ENCODE measurements at regions not wholly inside any gene's neighbourhood (a gene's known extent, or its start where the extent isn't known, plus 50 kb on each side); places are given as distances from the start of the nearest gene placed in this dataset.

DNA sequence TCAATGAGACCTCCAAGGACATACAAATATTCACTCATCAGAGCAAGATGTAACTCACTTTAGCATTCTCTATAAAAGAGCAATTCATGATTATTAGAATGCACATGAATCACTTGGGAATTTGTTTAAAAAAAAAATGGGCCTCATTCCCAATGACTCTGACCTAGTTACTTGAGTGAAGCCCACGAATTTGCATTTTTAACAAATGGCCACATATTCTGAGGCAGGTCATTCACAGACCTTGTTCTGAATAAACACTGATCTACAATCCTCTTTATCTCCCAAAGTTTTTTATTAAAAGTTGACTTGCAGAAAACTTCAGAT, 255.1 kb upstream of the VEGFC start:
- no peak for DNase-seq (ENCODE audit: low read depth in 2 of 2)

DNA sequence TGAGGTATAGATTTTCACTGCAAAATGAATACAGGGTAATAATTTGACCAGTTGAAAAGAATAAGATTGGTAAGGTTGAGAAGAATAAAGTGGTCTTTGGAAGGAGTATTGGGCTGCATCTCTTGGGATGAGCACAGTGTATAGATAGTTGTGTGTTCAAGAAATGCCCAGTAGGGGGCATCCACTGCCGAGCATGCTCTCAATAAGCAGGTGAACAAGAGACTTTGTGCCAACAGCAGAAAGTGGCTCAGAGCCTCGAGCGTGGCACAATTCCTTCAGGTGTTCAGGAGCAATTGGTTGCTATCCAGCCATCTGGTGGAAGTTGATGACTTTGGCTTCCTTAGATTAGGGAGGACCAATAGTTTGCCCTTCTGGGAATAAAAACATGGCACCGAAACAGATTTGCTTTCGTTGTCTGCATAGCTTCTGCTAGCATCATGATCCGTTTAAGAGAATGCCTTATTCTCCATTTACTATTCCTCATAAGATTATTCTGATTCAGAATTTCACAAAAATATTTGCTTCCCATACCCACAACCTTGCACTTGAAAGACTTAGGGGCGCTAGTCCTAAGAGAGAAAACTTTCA, 258.1 kb upstream of the NEIL3 start:
- DNase-seq (ENCODE audit: low read depth in 2 of 2) = no peak

DNA sequence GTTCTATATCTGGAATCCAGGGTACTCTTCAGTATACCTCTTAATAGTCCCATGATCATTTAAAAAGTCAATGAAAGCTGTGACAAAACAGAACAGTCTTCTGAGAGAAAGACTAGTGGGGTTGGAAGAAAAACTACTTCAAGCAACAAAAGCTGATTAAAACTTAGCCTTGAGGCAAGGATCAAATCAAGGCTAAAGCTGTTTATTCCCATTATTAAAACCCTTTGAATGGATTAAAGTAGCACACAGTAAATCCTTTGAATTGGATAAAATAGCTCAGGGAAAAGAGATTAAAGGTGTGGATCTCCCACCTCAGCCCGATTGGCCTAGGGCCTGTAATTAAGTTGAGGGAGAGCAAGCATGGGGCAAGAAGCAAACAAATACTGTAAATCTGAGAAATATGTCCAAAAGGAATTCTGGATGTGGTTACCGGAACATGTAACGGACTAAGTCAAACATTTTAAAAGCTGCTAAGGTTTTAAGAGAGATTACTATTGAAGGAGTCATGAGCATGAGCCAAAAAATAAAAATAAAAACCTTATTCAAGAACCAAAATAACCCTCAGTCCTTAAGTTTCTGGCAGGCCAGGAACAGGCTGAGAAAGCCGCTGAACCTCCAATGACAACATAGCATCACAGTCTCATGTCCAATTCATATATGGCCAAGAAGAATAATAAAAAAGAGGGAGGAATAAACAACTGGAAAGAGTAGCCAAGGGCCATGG, 257.3 kb upstream of the NEIL3 start:
- no peak for DNase-seq (ENCODE audit: low read depth in 2 of 2)

DNA sequence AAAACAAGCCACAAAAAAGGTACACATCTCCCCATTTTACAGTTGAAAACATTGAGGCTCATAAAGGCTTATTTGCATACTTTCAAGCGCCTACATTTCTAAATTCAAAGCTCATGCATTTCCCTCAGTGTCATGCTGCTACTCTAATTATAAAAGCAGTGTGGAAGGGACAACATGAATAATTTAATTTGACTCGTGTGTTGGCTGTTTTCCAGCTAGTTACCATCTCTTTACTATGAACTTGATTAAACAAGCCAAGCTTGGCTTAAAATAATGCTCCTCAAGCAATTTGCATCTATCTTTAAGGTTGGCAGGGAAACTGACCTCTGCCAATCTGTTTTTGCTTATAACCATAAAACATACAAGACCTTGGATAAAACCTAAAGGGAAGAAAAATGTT, 252.5 kb upstream of the NEIL3 start:
- DNase-seq (ENCODE audit: low read depth in 2 of 2) = no peak

DNA sequence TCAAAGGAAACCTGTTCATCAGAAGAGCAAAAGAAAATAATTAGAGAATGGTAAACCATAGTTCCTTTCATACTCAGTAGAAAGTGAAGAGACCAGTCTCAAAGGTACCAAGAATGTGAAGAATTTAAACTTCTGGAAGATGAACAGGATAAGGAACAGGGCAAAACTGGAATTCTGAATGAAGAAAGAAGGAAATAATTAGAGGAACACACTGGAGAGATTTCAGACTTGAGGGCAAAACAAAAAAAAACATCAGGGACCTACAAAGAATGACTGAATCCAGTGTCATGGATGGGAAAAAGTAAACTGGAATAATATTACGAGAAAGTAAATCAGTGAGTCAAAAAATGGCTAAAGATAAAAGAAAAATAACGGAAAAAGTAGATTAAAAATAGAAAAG, 245.6 kb upstream of the NEIL3 start:
- DNase-seq (ENCODE audit: low read depth in 2 of 2) = no peak

DNA sequence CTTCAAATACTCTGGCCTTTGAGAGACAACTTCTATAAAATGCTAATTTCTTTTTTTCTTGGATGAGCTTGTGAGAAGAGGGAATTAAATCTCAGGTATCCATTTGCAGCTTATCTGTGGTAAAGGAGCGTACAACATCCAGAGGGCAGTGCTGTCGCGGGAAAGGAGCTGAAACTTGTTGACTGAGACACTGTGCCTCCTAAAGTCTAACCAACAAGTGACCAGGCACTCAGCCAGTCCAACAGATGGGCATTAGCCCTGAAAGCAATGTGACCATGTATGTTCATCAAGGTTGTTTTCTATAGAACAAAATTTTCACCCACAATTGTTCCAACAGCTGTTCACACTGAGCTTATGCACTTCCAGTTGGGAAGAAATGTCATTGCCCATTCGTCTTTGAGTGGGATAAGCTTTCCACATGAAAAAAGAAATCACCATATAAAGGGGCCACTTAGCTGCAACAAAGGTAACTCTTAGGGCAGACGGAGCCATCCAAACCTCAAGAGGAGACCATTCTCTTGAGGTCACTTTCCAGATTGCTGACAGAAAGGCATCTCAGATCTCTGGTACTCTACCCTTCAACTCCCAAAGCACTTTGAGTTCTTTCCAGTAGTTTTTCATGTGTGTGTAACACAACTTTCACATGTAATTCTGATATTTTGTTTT, 244.8 kb upstream of the NEIL3 start:
- no peak for DNase-seq (ENCODE audit: low read depth in 2 of 2)

DNA sequence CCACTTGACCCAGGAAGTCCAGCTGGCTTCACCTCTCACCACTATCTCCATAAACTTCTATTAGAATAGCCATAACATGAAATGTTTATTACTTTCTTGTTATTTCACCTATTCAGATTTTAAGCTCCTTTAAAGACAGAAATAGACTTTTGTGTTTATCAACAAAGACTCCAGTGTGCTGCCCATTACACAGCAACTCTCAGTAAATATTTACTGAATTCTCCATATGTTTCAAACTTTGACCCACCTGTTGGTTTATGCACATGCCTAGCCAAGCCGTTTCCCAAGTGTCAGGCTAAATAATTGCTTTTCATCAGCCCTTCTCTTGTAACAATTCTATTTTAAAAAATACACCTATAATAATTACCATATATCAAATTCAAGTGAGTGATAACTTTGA, 242.9 kb upstream of the NEIL3 start:
- no peak for DNase-seq (ENCODE audit: low read depth in 2 of 2)

DNA sequence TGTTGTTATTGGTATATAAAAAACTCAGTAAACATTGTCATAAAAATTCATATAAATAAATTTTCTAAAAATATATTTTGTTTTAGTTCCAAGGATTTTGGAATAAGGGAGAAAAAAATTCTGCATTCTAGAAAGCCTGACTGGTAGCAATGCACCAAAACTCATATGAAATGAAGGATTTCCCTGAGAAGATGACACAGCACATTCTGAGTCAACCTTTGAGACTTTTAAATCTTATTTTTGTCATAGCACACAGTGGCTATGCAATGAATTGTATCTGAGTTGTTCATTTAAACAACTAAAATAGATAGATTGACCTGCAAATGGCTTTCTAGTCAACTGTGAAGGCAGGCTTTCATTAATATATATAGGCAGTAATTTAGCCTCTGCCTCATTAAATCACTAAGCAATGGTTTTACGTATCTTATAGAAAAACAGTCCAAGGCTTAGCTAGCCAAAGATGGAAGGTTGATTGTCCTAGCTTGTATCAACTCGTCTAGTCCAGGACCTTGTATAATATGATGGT, 239.1 kb upstream of the NEIL3 start:
- DNase-seq (ENCODE audit: low read depth in 2 of 2) = no peak

DNA sequence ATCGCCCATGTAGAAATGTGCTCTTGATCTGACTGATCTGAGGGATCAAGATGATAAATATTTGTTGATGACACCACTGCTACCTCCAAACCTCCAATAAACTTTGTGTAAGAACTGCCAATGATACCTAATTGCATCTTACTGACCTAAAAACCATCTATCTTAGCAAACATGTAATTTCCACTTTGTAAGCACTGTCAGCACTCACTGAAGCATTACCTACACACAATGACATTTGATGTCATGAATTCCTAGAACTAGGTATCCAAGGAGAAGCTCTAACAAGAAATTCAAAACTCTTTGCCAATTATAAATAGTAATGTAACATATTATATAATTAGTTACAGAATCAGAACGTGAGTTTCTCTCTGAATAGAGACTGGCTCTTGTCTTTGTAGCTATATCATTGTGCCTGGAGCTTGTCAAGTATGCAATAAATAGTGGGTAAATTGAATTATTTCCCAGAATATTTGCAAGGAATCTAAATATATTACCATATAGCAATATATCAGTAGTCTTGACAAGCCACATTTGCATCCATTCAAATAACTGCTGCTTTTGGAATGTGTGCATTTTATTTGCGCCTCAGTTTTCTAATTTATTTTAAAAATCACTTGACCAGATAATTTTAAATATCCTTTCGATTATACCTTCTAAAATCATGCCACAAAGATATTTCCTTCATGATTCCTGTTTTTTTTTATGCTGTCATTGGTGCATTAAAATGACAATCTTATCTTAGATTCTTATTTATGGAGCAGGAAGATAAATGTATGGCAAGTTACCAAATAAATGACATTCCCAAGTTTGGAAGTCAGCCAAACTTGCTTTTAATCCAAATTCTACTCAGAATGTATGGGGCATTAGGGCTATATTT, 232.3 kb upstream of the NEIL3 start:
- DNase-seq (ENCODE audit: low read depth in 2 of 2) = no peak

DNA sequence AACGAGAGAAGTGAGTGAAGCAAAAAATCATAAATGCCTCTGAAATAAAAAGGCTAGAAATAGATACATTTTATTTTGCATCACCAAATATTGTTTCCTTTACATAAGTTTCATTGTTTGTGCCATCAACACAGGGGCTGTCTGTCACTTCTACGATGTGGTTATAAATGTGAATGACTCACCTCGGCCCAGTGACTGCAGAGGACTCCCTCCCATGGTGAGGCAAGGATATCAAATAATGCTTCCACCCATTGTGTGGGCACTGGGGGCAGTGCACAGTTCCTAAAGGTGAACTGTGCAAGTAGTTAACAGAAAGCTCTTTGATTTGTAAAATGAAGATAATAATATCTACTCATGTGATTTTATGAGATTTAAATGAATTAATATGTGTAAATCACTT, 230.3 kb upstream of the NEIL3 start:
- DNase-seq (ENCODE audit: low read depth in 2 of 2) = no peak

DNA sequence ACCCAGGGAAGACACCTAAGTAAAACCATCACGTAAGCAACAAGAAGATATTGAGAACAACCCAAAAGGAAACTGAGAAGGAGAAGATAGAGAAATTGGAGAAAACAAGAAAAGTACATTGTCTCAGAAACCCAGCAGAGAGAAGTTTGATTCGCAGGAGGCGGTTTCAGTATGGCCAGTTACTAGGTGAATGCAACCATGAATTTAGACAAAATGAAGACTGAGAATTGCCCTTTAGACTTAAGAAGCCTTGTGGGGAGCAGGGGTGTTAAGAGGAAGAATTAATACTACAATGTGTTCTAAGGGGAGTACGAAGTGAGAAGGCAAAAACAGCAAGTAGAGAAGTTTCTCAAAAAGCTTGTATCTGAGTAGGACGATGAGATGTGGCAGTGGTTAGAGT, 229.3 kb upstream of the NEIL3 start:
- DNase-seq (ENCODE audit: low read depth in 2 of 2) = no peak

DNA sequence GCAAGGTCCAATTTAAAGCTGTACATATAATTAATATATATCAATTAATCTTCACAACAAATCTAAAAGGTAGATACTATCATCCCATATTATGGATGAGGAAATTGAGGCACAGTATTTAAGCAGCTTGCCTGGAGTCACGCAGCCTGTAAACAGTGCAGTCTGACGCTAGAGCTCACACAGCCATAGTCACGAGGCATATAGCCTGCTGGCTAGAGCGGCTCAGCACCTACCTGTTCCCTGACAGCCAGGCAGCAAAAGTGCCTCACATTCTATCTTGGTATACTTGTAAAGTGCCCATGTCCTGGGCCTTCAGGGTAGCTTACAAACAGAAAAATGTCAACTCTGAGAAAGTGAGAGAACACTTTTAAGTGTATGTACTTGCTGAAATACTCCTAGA, 222.6 kb upstream of the NEIL3 start:
- no peak for DNase-seq (ENCODE audit: low read depth in 2 of 2)

DNA sequence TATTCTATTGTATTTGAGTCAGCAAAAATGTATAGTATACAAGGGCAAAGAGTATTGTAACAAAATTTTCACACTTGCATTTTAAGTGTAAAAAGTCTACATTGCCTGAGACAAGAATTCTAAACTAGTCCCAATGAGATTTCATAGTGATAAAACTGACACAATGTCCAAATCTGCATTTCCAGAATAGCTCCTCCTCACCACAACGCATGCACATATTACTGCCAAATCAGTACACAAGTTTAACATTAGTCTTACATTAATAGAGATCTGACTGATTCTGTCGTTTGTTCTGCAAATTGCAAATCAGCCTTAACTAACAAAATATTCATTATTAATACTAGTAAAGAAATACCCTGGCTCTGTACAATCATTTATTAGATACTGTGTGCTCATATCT, 222.2 kb upstream of the NEIL3 start:
- no peak for DNase-seq (ENCODE audit: low read depth in 2 of 2)

DNA sequence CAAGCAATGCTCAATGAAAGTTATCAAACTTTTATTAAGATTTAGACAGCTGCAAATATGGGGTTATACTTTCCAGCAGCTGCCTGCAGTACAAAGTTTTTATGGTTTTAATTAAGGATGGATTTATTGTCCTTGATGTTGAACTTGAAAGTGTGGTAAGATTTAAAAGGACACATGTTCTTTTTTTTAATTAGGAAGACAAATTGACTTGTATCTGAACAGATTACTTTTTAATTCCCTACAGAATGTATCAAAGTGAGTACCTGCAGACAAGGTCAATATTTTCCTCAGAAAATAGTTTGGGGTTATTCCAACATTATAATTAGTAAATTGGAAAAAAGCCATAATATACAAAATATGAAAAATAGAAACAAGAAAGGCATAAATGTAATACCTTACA, 218.2 kb upstream of the NEIL3 start:
- DNase-seq (ENCODE audit: low read depth in 2 of 2) = no peak

DNA sequence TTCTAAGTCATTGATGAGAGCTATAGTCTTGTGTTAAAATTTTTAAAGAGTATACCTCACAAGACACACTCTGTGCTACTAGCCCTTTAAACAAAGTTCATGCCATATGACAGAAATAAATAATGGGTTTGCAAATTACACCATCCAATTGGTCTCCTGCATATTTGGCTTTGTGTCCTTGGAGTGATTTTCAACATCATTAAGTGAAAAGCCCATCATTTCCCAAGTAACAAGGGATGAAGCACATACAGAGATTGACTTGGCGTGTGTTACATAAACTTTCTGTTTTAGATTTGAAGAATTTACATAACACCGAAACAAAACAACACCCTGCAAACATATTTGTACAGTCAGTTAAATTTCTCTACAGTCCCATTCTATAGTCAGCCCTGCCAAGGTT, 216.9 kb upstream of the NEIL3 start:
- DNase-seq (ENCODE audit: low read depth in 2 of 2) = no peak

DNA sequence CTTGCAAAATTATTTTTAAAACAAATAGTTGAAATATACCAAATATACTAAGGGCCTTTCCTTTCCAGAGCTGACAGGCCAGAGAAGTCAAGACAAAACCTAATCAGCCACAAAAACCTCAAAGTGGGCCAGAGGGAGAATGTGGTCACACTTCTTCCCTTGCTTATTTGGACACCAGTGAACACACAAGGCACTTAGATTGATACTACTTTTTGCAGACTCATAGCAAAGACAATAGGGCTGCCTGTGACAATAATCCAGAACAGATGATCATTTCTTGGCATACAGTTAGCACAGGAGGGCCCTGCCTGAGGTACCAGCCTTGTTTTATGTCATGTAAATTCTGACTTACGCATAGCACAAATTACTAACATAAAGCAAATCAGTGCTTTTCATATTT, 215.7 kb upstream of the NEIL3 start:
- DNase-seq (ENCODE audit: low read depth in 2 of 2) = no peak

DNA sequence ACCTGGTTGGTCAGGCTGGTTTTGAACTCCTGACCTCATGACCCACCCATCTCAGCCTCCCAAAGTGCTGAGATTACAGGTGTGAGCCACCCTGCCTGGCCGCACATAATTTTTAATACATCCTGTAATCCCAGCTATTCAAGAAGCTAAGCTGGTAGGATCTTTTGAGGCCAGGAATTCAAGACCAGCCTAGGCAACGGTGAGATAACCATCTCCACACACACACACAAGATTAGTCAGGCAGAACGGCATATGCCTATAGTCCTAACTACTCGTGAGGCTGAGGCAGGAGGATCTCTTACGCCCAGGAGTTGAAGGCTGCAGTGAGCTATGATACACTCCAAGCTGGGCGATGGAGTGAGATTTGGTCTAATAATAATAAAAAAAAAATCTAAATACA, 212.4 kb upstream of the NEIL3 start:
- DNase-seq (ENCODE audit: low read depth in 2 of 2) = no peak

DNA sequence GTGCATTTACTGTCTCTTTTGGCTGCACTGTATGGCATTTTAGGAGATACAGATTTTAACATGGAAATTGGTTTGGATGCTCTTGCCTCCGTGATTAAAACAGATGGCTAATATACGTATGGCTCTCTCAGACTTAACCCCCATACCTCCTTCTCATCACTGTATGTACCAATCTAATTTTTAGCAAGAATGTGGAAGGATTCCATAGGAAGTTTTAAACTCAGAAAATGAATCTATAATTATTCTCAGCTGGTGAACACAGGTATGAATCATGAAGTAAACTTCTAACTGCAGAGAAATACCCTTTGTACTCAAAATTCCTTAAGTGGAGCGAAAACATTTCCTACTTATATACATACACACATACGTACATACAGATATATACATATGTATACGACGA, 210.5 kb upstream of the NEIL3 start:
- no peak for DNase-seq (ENCODE audit: low read depth in 2 of 2)

DNA sequence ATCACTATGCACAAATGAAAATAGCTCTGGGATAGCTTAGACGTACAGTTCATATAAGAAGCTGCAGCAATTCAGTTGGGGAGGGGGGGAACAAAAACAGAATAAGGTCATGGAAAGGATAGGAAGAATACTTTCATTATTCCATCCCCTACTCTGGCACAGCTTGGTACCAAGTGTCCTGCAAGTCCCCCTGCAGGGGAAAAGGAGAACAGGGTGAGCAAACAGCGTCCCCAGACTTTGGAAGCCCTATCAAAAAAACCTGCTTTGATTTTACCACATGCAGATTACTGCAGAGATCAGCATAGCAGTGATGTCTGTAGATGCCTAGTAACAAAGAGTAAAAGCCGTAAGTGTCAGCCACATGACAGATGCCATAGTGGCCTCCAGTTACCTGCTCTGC, 209.4 kb upstream of the NEIL3 start:
- DNase-seq (ENCODE audit: low read depth in 2 of 2) = no peak

DNA sequence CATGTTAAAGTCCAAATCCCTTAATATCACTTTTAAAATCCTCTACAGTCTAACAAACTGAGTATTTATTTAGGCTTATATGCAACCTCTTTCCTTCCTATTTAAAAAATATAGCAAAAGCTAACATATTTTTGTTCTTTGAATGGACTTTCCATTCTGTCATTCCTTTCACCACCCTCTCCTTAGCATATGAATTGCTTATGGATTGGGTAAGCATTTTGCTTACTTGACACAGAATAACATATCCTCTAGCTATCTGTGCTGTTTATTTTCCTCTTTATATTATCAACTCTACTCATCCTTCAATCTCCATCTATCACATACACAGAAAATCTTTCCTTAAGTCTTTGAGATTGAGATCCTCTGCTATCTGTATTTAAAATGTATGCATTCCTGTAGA, 206.1 kb upstream of the NEIL3 start:
- no peak for DNase-seq (ENCODE audit: low read depth in 2 of 2)

DNA sequence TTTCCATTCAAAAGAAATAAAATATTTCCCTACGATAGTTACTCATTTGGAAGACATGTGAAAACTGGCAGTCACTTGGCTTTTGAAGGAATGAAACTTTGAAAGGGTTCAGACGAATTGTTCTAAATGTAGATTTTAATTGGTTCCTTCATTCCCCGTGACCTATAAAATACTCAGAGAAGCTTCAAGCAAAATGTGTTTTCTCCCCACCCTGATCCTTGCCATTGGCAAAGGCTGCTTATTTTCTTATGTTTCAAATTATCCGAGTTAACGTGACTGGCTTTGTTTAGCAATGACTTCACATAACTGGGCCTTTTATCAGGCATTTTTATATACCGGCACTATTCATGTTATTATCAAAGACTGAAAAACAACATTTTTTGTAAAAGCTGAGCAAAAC, 204.1 kb upstream of the NEIL3 start:
- DNase-seq (ENCODE audit: low read depth in 2 of 2) = no peak

DNA sequence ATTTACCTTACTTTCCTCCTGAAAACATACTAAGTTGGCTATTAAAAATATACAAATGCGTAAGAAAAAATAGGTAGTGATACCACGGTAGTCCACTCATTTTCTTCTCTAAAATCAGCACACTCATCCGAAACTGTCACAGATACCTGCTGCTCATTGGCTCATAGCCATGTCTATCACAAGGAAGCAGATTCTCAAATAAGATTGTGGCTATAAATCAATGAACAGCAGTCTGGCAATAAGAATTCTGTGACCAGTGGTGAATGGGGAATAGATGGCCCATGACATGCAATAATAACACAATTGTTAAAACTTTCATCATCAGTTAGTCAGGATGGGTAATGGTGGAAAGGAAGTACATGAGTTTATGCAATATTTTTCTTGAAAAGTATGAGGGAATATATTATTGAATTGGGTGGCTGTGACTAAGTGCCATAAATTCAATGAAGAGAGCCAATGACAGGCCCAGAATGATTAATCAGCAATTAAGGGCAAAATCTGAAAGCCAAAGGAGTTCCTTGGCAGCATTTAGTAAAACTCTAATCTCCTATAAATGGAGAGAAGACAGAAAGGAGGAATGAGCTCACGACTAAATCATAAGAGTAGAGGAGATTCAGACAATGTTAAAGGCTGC, 202.3 kb upstream of the NEIL3 start:
- DNase-seq (ENCODE audit: low read depth in 2 of 2) = no peak

All from stimulated activated CD8-positive, alpha-beta memory T cell treated with anti-CD3 and anti-CD28 coated beads, Interleukin-2, amount 100 ng/mL, for 1 hour (primary cell).